HG03025 (cell line): ENCODE measurements at regions not wholly inside any gene's neighbourhood (a gene's known extent, or its start where the extent isn't known, plus 50 kb on each side); places are given as distances from the start of the nearest gene placed in this dataset.

Experiments
- ATAC-seq: cut with Tn5 transposase; IDR thresholded peaks from one replicate; pipeline ENCODE4 v1.9.1; 2021; ENCODE audit warnings: mild to moderate bottlenecking, moderate library complexity; ENCODE audit not compliant: unreplicated experiment, low FRiP score

GRCh38 chr5:171646102-171647042 lies 139.2 kb upstream of the SMIM23 start:
- no peak for ATAC-seq

GRCh38 chr5:171647043-171647903 lies 138.3 kb upstream of the SMIM23 start:
- no peak for ATAC-seq

GRCh38 chr5:171647904-171648260 lies 137.7 kb upstream of the SMIM23 start:
- ATAC-seq = no peak

GRCh38 chr5:171648279-171649074 lies 137.1 kb upstream of the SMIM23 start:
- no peak for ATAC-seq

GRCh38 chr5:171649075-171649401 lies 136.6 kb upstream of the SMIM23 start:
- ATAC-seq = no peak

- ATAC-seq = no peak
Measured at GRCh38 chr5:171650597-171650996, 135.0 kb upstream of the SMIM23 start.

- ATAC-seq = no peak
Measured at GRCh38 chr5:171651102-171651501, 134.5 kb upstream of the SMIM23 start.

GRCh38 chr5:171654881-171655280 lies 130.7 kb upstream of the SMIM23 start:
- ATAC-seq = no peak

GRCh38 chr5:171657473-171657872 lies 128.1 kb upstream of the SMIM23 start:
- no peak for ATAC-seq

GRCh38 chr5:171659896-171660295 lies 125.7 kb upstream of the SMIM23 start:
- no peak for ATAC-seq

- no peak for ATAC-seq
Measured at GRCh38 chr5:171660434-171660833, 125.2 kb upstream of the SMIM23 start.

GRCh38 chr5:171661143-171661542 lies 124.5 kb upstream of the SMIM23 start:
- no peak for ATAC-seq

GRCh38 chr5:171663311-171664085 lies 122.1 kb upstream of the SMIM23 start:
- ATAC-seq = no peak

GRCh38 chr5:171664489-171664888 lies 121.1 kb upstream of the SMIM23 start:
- no peak for ATAC-seq

GRCh38 chr5:171666815-171667214 lies 118.8 kb upstream of the SMIM23 start:
- no peak for ATAC-seq

- ATAC-seq = no peak
Measured at GRCh38 chr5:171667341-171668096, 118.1 kb upstream of the SMIM23 start.

GRCh38 chr5:171668097-171668412 lies 117.6 kb upstream of the SMIM23 start:
- ATAC-seq = no peak

GRCh38 chr5:171669571-171669970 lies 116.0 kb upstream of the SMIM23 start:
- no peak for ATAC-seq

GRCh38 chr5:171672556-171672955 lies 113.1 kb upstream of the SMIM23 start:
- no peak for ATAC-seq
